GM12878 (cell line): ENCODE measurements at regions not wholly inside any gene's neighbourhood (a gene's known extent, or its start where the extent isn't known, plus 50 kb on each side); places are given as distances from the start of the nearest gene placed in this dataset.

Source experiments
- ATAC-seq: fragments of 200-7000 bp; cut with Tn5 transposase; 3 replicates; pipeline ENCODE4 v1.9.1; 2020; ENCODE audit warnings: mild to moderate bottlenecking, moderate library complexity
- BruUV-seq: library from RNA; stranded (reverse); fragments of 400-500 nt; replicated peaks from 2 replicates; lab custom pipeline; 2021; lab: Mats Ljungman, UMichigan
- CTCF ChIA-PET: fragments of 300-600 bp; sonication (Branson Sonifier 250); formaldehyde crosslinking; extraction: SDS; loops from one replicate; lab custom pipeline; 2021; ENCODE audit warnings: inconsistent platforms; lab: Yijun Ruan, JAX
- POLR2A ChIA-PET: fragments of 350-600 bp; formaldehyde crosslinking; extraction: SDS; loops from one replicate; lab custom pipeline; 2021; ENCODE audit warnings: inconsistent platforms; lab: Charles Lee
- RAD21 ChIA-PET: fragments of 300-600 bp; sonication (Branson Sonifier 250); formaldehyde crosslinking; loops from one replicate; lab custom pipeline; 2023; ENCODE audit warnings: antibody characterized with exemption; ENCODE audit not compliant: unreplicated experiment; lab: Charles Lee
- SMC1A ChIA-PET: fragments of 300-600 bp; sonication (Branson Sonifier 250); formaldehyde crosslinking; loops from one replicate; lab custom pipeline; 2023; ENCODE audit not compliant: unreplicated experiment, uncharacterized antibody; lab: Charles Lee
- DNase-seq: peaks from one replicate; pipeline ENCODE4 v3.0.0-alpha.2; 2011; ENCODE audit warnings: low read depth, low spot score
- FAIRE-seq: peaks from 3 replicates; lab custom pipeline; 2011; peaks lifted over from hg19 to GRCh38; lab: Jason Lieb, UNC
- H2AFZ ChIP-seq: 2 replicates; pipeline ENCODE4 v1.6.0; 2011; ENCODE audit warnings: low read depth, low read length, control low read depth; ENCODE audit not compliant: control insufficient read depth
- H3K27ac ChIP-seq: 2 replicates; pipeline ENCODE4 v1.5.1; 2011; ENCODE audit warnings: control low read depth; ENCODE audit not compliant: control insufficient read depth, insufficient read depth
- H3K27me3 ChIP-seq, 2 experiments: replicated peaks in 1 of 2; 2 replicates each; pipeline versions ENCODE4 v1.6.0 to v1.6.1; 2011; ENCODE audit warnings: low read length in 1 of 2; ENCODE audit not compliant: control insufficient read depth in 2 of 2, insufficient read depth in 2 of 2
- H3K36me3 ChIP-seq, 2 experiments: 2 replicates each; pipeline ENCODE4 v1.5.1; 2011; ENCODE audit warnings: low read length in 1 of 2; ENCODE audit not compliant: control insufficient read depth in 2 of 2, insufficient read depth in 2 of 2
- H3K4me1 ChIP-seq: 2 replicates; pipeline ENCODE4 v1.6.1; 2011; ENCODE audit warnings: mild to moderate bottlenecking, low read length, moderate library complexity, mixed read lengths; ENCODE audit not compliant: control insufficient read depth, insufficient read depth
- H3K4me2 ChIP-seq: 2 replicates; pipeline ENCODE4 v1.6.0; 2011; ENCODE audit warnings: control low read depth; ENCODE audit not compliant: control insufficient read depth, insufficient read depth
- H3K4me3 ChIP-seq: fragments of 200-600 bp; sonication (generic); 2 replicates; pipeline ENCODE4 v1.5.1; 2016
- H3K79me2 ChIP-seq: 2 replicates; pipeline ENCODE4 v1.6.0; 2011; ENCODE audit warnings: low read length; ENCODE audit not compliant: control insufficient read depth, insufficient read depth
- H3K9ac ChIP-seq: 2 replicates; pipeline ENCODE4 v1.8.0; 2011; ENCODE audit warnings: low read length, control low read depth, mixed read lengths; ENCODE audit not compliant: control insufficient read depth, insufficient read depth
- H3K9me3 ChIP-seq: replicated peaks from 3 replicates; pipeline ENCODE4 v1.5.1; 2011; ENCODE audit warnings: mild to moderate bottlenecking, low read length; ENCODE audit not compliant: control insufficient read depth, insufficient read depth
- H4K20me1 ChIP-seq: 2 replicates; pipeline ENCODE4 v1.6.0; 2011; ENCODE audit not compliant: control insufficient read depth, insufficient read depth
- CEBPB ChIP-seq, 2 experiments: fragments of 150-350 bp in 1 of 2; IDR thresholded peaks; 2 replicates each; pipeline ENCODE4 v1.6.1; 2012 to 2014; ENCODE audit warnings: low read depth in 2 of 2, low read length in 2 of 2, borderline replicate concordance in 1 of 2, inconsistent platforms in 1 of 2
- CHD1 ChIP-seq: IDR thresholded peaks from 2 replicates; pipeline ENCODE4 v1.6.1; 2012; ENCODE audit warnings: low read depth, low read length, improper control_type of control experiment
- KDM1A ChIP-seq: fragments of 200-600 bp; sonication (generic); IDR thresholded peaks from 2 replicates; pipeline ENCODE4 v1.6.1; 2016; ENCODE audit warnings: borderline replicate concordance
- NRF1 ChIP-seq: conservative IDR thresholded peaks from 2 replicates; pipeline ENCODE4 v1.6.1; 2011; ENCODE audit warnings: mild to moderate bottlenecking, low read depth, low read length, improper control_type of control experiment
- PAX5 ChIP-seq: IDR thresholded peaks from 2 replicates; pipeline ENCODE4 v1.6.1; 2011; ENCODE audit warnings: low read depth, low read length, borderline replicate concordance
- RCOR1 ChIP-seq: conservative IDR thresholded peaks from 2 replicates; pipeline ENCODE4 v1.6.1; 2012; ENCODE audit warnings: low read depth, low read length, improper control_type of control experiment
- SIX5 ChIP-seq: IDR thresholded peaks from 2 replicates; pipeline ENCODE4 v1.6.1; 2011; ENCODE audit warnings: mild to moderate bottlenecking, low read depth, low read length, moderate library complexity; ENCODE audit not compliant: severe bottlenecking
- STAT1 ChIP-seq: fragments of 450-650 bp; conservative IDR thresholded peaks from 2 replicates; pipeline ENCODE4 v1.6.1; 2014; ENCODE audit warnings: antibody characterized with exemption, mild to moderate bottlenecking
- USF1 ChIP-seq: IDR thresholded peaks from 2 replicates; pipeline ENCODE4 v1.6.1; 2011; ENCODE audit warnings: borderline replicate concordance, low read depth, mild to moderate bottlenecking, moderate library complexity, mixed read lengths, low read length; ENCODE audit not compliant: insufficient read depth; ENCODE audit errors: extremely low read length
- ZBTB4 ChIP-seq: fragments of 450-650 bp; formaldehyde crosslinking; IDR thresholded peaks from 2 replicates; pipeline ENCODE4 v1.4.0; 2022; ENCODE audit warnings: mild to moderate bottlenecking, moderate library complexity
- ZNF207 ChIP-seq: fragments of 450-650 bp; IDR thresholded peaks from 2 replicates; pipeline ENCODE4 v1.6.1; 2014; ENCODE audit warnings: antibody characterized with exemption, mild to moderate bottlenecking, borderline replicate concordance
- ZZZ3 ChIP-seq: IDR thresholded peaks from 2 replicates; pipeline ENCODE4 v1.6.1; 2011; ENCODE audit warnings: low read depth; ENCODE audit not compliant: control insufficient read depth, insufficient read length
- in situ Hi-C: fragments of 300-500 bp; cut with MboI; formaldehyde crosslinking; loops from 9 replicates; pipeline ENCODE4 v1.14.3; 2018; ENCODE audit warnings: mixed read lengths
- intact Hi-C: fragments of 100-400 bp; cut with micrococcal nuclease; formaldehyde crosslinking; loops from one replicate; pipeline ENCODE4 v1.14.2; 2022; ENCODE audit not compliant: unreplicated experiment

GRCh38 chr14:49953196-49953595 lies 60.3 kb downstream of the ARF6 start:
- Histone ChIP-seq H3K9ac (no peak overlapping the region), H3K4me3 (no peak overlapping the region), H3K4me2 (no peak overlapping the region), H3K36me3 (no peaks in the 10 kb centered on the region), H3K79me2 (no peaks in the 10 kb centered on the region), H3K27me3 (no peaks in the 10 kb centered on the region), H3K9me3 (no peaks in the 10 kb centered on the region), H4K20me1 (no peaks in the 10 kb centered on the region), H3K4me1 (peaks cover 5% of the 10 kb centered on the region; the same call in 1 of the 2 replicates), H3K27ac (no peak overlapping the region), H2AFZ (no peak overlapping the region)
- TF ChIP-seq PAX5, result no peak
- no peak for TF ChIP-seq ZNF207
- TF ChIP-seq USF1, result no peak
- TF ChIP-seq KDM1A, result no peak
- TF ChIP-seq NRF1, result no peak
- no peak for TF ChIP-seq SIX5
- no peak for TF ChIP-seq CHD1
- no peak for TF ChIP-seq CEBPB (IDR thresholded peaks at IDR 0.05; ENCODE audit: borderline replicate concordance in 1 of 2, low read depth in 2 of 2, low read length in 2 of 2)
- TF ChIP-seq RCOR1, result no peak
- TF ChIP-seq ZBTB4, result no peak
- TF ChIP-seq STAT1, result no peak
- no peak for TF ChIP-seq ZZZ3
- ChIA-PET RAD21 (interaction anchor here (0.8 kb wide), 1 partner anchor 85 kb away, joined by 3 read pairs; no protein-coding TSS in a partner anchor), POLR2A (no interaction called here), SMC1A (interaction anchor here (1.3 to 1.6 kb wide), 3 partner anchors 19 to 67 kb away, joined by 3 to 4 read pairs (median 4); no protein-coding TSS in a partner anchor), CTCF (interaction anchor here (1.0 to 3.0 kb wide), 2 partner anchors 19 to 57 kb away, joined by 3 to 10 read pairs; no protein-coding TSS in a partner anchor)
- DNase-seq (no peak), FAIRE-seq (peak; percentile 44), ATAC-seq (no peak)
- intact Hi-C loops (no loop called here), in situ Hi-C loops (no loop called here)
- BruUV-seq, result no TSS peak
